AG04450 (cell line): ENCODE measurements at regions not wholly inside any gene's neighbourhood (a gene's known extent, or its start where the extent isn't known, plus 50 kb on each side); places are given as distances from the start of the nearest gene placed in this dataset.

Source experiments
- CTCF ChIA-PET: fragments of 300-600, 350-600 bp; formaldehyde crosslinking; extraction: SDS; loops from one replicate; lab custom pipeline; 2022; ENCODE audit warnings: antibody characterized with exemption, inconsistent platforms; lab: Charles Lee
- POLR2A ChIA-PET: fragments of 350-600 bp; formaldehyde crosslinking; extraction: SDS; loops from one replicate; lab custom pipeline; 2021; ENCODE audit warnings: antibody characterized with exemption, inconsistent platforms; lab: Yijun Ruan, JAX
- DNase-seq: peaks from one replicate; pipeline ENCODE4 v3.0.0-alpha.2; 2011; ENCODE audit warnings: low read depth, low spot score
- H3K27ac ChIP-seq: one replicate; pipeline ENCODE4 v1.5.1; 2012; ENCODE audit warnings: low read depth, low read length, control low read depth
- H3K27me3 ChIP-seq: one replicate; pipeline ENCODE4 v1.6.0; 2012; ENCODE audit warnings: low read length; ENCODE audit not compliant: control insufficient read depth, insufficient read depth
- H3K4me3 ChIP-seq: 2 replicates; pipeline ENCODE4 v1.5.1; 2011; ENCODE audit warnings: mild to moderate bottlenecking, low read depth, low read length, control low read depth
- H3K9me3 ChIP-seq: 2 replicates; pipeline ENCODE4 v1.5.1; 2012; ENCODE audit warnings: low read length; ENCODE audit not compliant: control insufficient read depth, insufficient read depth
- TF ChIP-seq, protein P1 (sequence below): IDR thresholded peaks from 2 replicates; pipeline ENCODE4 v1.5.1; 2011; ENCODE audit warnings: low read depth, low read length, control low read depth, inconsistent platforms

- Histone ChIP-seq H3K9me3 (no peaks in the 10 kb centered on the region), H3K27ac (no peak overlapping the region), H3K4me3 (no peak overlapping the region), H3K27me3 (no peaks in the 10 kb centered on the region)
- no peak for DNase-seq
- TF ChIP-seq, protein P1, sequence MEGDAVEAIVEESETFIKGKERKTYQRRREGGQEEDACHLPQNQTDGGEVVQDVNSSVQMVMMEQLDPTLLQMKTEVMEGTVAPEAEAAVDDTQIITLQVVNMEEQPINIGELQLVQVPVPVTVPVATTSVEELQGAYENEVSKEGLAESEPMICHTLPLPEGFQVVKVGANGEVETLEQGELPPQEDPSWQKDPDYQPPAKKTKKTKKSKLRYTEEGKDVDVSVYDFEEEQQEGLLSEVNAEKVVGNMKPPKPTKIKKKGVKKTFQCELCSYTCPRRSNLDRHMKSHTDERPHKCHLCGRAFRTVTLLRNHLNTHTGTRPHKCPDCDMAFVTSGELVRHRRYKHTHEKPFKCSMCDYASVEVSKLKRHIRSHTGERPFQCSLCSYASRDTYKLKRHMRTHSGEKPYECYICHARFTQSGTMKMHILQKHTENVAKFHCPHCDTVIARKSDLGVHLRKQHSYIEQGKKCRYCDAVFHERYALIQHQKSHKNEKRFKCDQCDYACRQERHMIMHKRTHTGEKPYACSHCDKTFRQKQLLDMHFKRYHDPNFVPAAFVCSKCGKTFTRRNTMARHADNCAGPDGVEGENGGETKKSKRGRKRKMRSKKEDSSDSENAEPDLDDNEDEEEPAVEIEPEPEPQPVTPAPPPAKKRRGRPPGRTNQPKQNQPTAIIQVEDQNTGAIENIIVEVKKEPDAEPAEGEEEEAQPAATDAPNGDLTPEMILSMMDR = no peak
- ChIA-PET POLR2A (no interaction called here), CTCF (no interaction called here)
Measured at GRCh38 chr16:65301029-65301428, 179.2 kb upstream of the CDH11 start.

DNA sequence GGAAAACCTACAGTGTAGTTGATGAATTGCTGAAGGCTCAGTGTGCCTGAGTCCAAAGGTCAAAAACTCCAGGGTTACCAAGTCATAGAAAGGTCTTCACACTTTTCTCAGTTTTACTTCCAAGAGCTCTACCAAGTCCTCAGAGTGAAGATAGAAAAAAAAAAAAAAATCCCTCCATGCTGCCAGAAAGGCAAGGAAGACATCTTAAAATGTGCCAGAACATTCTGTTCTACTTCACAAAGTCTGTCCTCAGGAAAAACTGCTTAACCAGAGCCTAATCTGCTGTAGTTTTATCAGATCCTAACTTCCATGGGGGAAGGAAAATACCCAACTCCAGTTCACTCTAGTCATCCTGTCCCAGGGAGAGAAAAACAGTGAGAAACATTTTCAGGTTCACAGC lies 175.6 kb upstream of the CDH11 start:
- DNase-seq = no peak
- POLR2A ChIA-PET = interaction anchor here (0.6 kb wide), 1 partner anchor 101 kb away, joined by 4 read pairs; no protein-coding TSS in a partner anchor
- no peaks in the 10 kb centered on the region for H3K9me3 ChIP-seq
- H3K27me3 ChIP-seq = no peaks in the 10 kb centered on the region
- no peak overlapping the region for H3K4me3 ChIP-seq
- no peak overlapping the region for H3K27ac ChIP-seq
- CTCF ChIA-PET = no interaction called here
- TF ChIP-seq, protein P1 = no peak

GRCh38 chr16:65295527-65295926 lies 173.7 kb upstream of the CDH11 start:
- Histone ChIP-seq H3K9me3 (no peaks in the 10 kb centered on the region), H3K4me3 (no peak overlapping the region), H3K27me3 (peaks cover 1% of the 10 kb centered on the region), H3K27ac (no peak overlapping the region)
- DNase-seq = no peak
- ChIA-PET POLR2A (no interaction called here), CTCF (no interaction called here)
- TF ChIP-seq, protein P1 = no peak

DNA sequence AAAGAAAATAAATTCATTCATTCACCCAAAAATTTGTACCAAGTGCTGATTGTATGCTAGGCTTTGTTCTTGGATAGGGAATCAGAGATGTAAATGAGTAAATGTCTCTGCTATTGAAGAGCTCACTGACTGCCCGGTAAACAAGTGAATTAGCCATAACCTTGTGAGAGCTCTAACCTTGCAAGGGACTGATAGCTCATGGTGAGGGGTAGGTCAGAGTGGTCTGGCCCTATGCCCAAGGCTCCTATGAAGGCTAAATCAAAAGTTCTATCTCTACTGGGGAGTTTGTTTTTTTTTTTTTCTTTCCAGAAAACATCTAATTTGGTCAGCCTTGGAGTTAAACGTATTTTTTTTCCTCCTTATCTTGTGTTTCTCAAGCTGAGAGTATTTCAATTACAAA lies 172.8 kb upstream of the CDH11 start:
- Histone ChIP-seq H3K27ac (no peak overlapping the region), H3K9me3 (no peaks in the 10 kb centered on the region), H3K4me3 (no peak overlapping the region), H3K27me3 (peaks cover 2% of the 10 kb centered on the region)
- CTCF ChIA-PET = interaction anchor here (0.6 kb wide), 1 partner anchor 97 kb away, joined by 5 read pairs; no protein-coding TSS in a partner anchor
- POLR2A ChIA-PET = no interaction called here
- TF ChIP-seq, protein P1 = no peak
- no peak for DNase-seq

GRCh38 chr16:65294165-65294564 lies 172.3 kb upstream of the CDH11 start:
- CTCF ChIA-PET = interaction anchor here (0.6 kb wide), 1 partner anchor 98 kb away, joined by 5 read pairs; no protein-coding TSS in a partner anchor

More at GRCh38 chr16:65294165-65294564, 172.3 kb upstream of the CDH11 start:
- Histone ChIP-seq H3K9me3 (no peaks in the 10 kb centered on the region), H3K4me3 (no peak overlapping the region), H3K27me3 (peaks cover 2% of the 10 kb centered on the region), H3K27ac (no peak overlapping the region)
- TF ChIP-seq, protein P1 = no peak
- POLR2A ChIA-PET = no interaction called here
- no peak for DNase-seq
